ENCODE measurements at regions not wholly inside any gene's neighbourhood (a gene's known extent, or its start where the extent isn't known, plus 50 kb on each side); places are given as distances from the start of the nearest gene placed in this dataset.

GRCh38 chr11:30774496-30775232 is 188.5 kb upstream of the MPPED2 start:
- ATAC-seq (ENCODE audit: insufficient read depth, low FRiP score): no peak
- no peaks in the 10 kb centered on the region for H3K36me3 ChIP-seq (ENCODE audit: control insufficient read depth in 4 of 4, insufficient read depth in 4 of 4, low read length in 4 of 4)
- 43 to 53% methylated on average over 8 of the region's 8 CpGs for WGBS, 2 donors

GRCh38 chr11:30772908-30773307 is 186.8 kb upstream of the MPPED2 start:
- no peak overlapping the region for H3K27ac ChIP-seq (ENCODE audit: low read depth in 1 of 2, low read length in 1 of 2)
- H3K9ac ChIP-seq (ENCODE audit: insufficient read depth in 1 of 2, low read length in 2 of 2): no peak overlapping the region
- H3K27me3 ChIP-seq (ENCODE audit: control insufficient read depth in 3 of 3, insufficient read depth in 3 of 3, low read length in 2 of 3): no peaks in the 10 kb centered on the region
- no peak for TF ChIP-seq CTCF (IDR thresholded peaks at IDR 0.05; ENCODE audit: control extremely low read depth, extremely low read depth)
- ATAC-seq (ENCODE audit: insufficient read depth, low FRiP score) (no peak), DNase-seq (no peak)
- H3K9me3 ChIP-seq (ENCODE audit: control insufficient read depth in 4 of 4, insufficient read depth in 3 of 4, low read length in 3 of 4): no peaks in the 10 kb centered on the region
- peaks cover 0 to 6% (median 0%) of the 10 kb centered on the region in 5 donors for H3K4me1 ChIP-seq (ENCODE audit: control insufficient read depth in 5 of 5, insufficient read depth in 5 of 5, low read length in 5 of 5)
- no peak overlapping the region for H3K4me3 ChIP-seq
- 66 to 77% methylated on average over 4 of the region's 4 CpGs for WGBS, 2 donors
- H3K36me3 ChIP-seq (ENCODE audit: control insufficient read depth in 4 of 4, insufficient read depth in 4 of 4, low read length in 4 of 4): no peaks in the 10 kb centered on the region

More at GRCh38 chr11:30774496-30775232, 188.5 kb upstream of the MPPED2 start:
- no peaks in the 10 kb centered on the region for H3K27me3 ChIP-seq (ENCODE audit: control insufficient read depth in 3 of 3, insufficient read depth in 3 of 3, low read length in 2 of 3)
- peak in 1 of 3 donors; percentile 23 for DNase-seq
- no peak overlapping the region for H3K9ac ChIP-seq (ENCODE audit: insufficient read depth in 1 of 2, low read length in 2 of 2)
- no peak for TF ChIP-seq CTCF (IDR thresholded peaks at IDR 0.05; ENCODE audit: control extremely low read depth, extremely low read depth)
- H3K9me3 ChIP-seq (ENCODE audit: control insufficient read depth in 4 of 4, insufficient read depth in 3 of 4, low read length in 3 of 4): no peaks in the 10 kb centered on the region
- H3K27ac ChIP-seq (ENCODE audit: low read depth in 1 of 2, low read length in 1 of 2): no peak overlapping the region
- H3K4me3 ChIP-seq: no peak overlapping the region
- peaks cover 0 to 6% (median 0%) of the 10 kb centered on the region in 5 donors for H3K4me1 ChIP-seq (ENCODE audit: control insufficient read depth in 5 of 5, insufficient read depth in 5 of 5, low read length in 5 of 5)

GRCh38 chr11:30763951-30764350 is 177.8 kb upstream of the MPPED2 start:
- Histone ChIP-seq H3K27me3 (ENCODE audit: control insufficient read depth in 3 of 3, insufficient read depth in 3 of 3, low read length in 2 of 3) (no peaks in the 10 kb centered on the region), H3K9ac (ENCODE audit: insufficient read depth in 1 of 2, low read length in 2 of 2) (no peak overlapping the region), H3K9me3 (ENCODE audit: control insufficient read depth in 4 of 4, insufficient read depth in 3 of 4, low read length in 3 of 4) (peaks cover 0 to 5% (median 1%) of the 10 kb centered on the region in 4 donors), H3K4me3 (no peak overlapping the region), H3K27ac (ENCODE audit: low read depth in 1 of 2, low read length in 1 of 2) (no peak overlapping the region), H3K4me1 (ENCODE audit: control insufficient read depth in 5 of 5, insufficient read depth in 5 of 5, low read length in 5 of 5) (peaks cover 0 to 5% (median 0%) of the 10 kb centered on the region in 5 donors), H3K36me3 (ENCODE audit: control insufficient read depth in 4 of 4, insufficient read depth in 4 of 4, low read length in 4 of 4) (no peaks in the 10 kb centered on the region)
- WGBS, 2 donors: 94 to 95% methylated on average over 5 of the region's 5 CpGs
- ATAC-seq (ENCODE audit: insufficient read depth, low FRiP score) (no peak), DNase-seq (no peak)
- TF ChIP-seq CTCF (IDR thresholded peaks at IDR 0.05; ENCODE audit: control extremely low read depth, extremely low read depth): no peak

Measured in lung (tissue), 11 donors.